SK-N-MC (cell line): ENCODE measurements at regions not wholly inside any gene's neighbourhood (a gene's known extent, or its start where the extent isn't known, plus 50 kb on each side); places are given as distances from the start of the nearest gene placed in this dataset.
"Not testable (repeated sequence)": the region's sequence is repeated elsewhere in the genome, so short reads cannot be mapped to it uniquely, and the experiment has no call there.

Source experiments
- EZH2 ChIP-seq: fragments of 200-600 bp; sonication (generic); IDR thresholded peaks from one replicate; pipeline ENCODE4 v1.6.1; 2017; ENCODE audit warnings: antibody characterized with exemption
- FOXP2 ChIP-seq: optimal IDR thresholded peaks from 2 replicates; pipeline ENCODE3; 2011; ENCODE audit warnings: mild to moderate bottlenecking, moderate library complexity; ENCODE audit not compliant: insufficient read depth; ENCODE audit errors: extremely low read length, control extremely low read depth
- POLR2AphosphoS5 ChIP-seq: IDR thresholded peaks from 2 replicates; pipeline ENCODE4 v1.6.1; 2012; ENCODE audit warnings: mild to moderate bottlenecking, low read depth, low read length, borderline replicate concordance

- TF ChIP-seq EZH2, POLR2AphosphoS5, FOXP2: not testable (repeated sequence)
Observed at GRCh38 chr11:71748965-71749620, 83.9 kb upstream of the DEFB108B start.
